ENCODE measurements at regions not wholly inside any gene's neighbourhood (a gene's known extent, or its start where the extent isn't known, plus 50 kb on each side); places are given as distances from the start of the nearest gene placed in this dataset.

- TF ChIP-seq CTCF (IDR thresholded peaks at IDR 0.05; ENCODE audit: poor library complexity) (no peak), EZH2 (IDR thresholded peaks at IDR 0.05; ENCODE audit: borderline replicate concordance) (no peak), EZH2phosphoT487 (IDR thresholded peaks at IDR 0.05; ENCODE audit: low read depth, severe bottlenecking, unreplicated experiment) (no peak)
Observed at GRCh38 chr5:42884326-42884725, 72.6 kb upstream of the SELENOP start.

Data from hepatocyte (in vitro differentiated cells).